CD14-positive monocyte (primary cell): ENCODE measurements at regions not wholly inside any gene's neighbourhood (a gene's known extent, or its start where the extent isn't known, plus 50 kb on each side); places are given as distances from the start of the nearest gene placed in this dataset.

Experiments used
- DNase-seq, 3 donors: peaks; one replicate each; pipeline ENCODE4 v3.0.0-alpha.2; 2011 to 2022
- H2AFZ ChIP-seq: 2 replicates; pipeline ENCODE4 v1.6.0; 2012; ENCODE audit warnings: mild to moderate bottlenecking, low read depth, low read length, inconsistent platforms; ENCODE audit not compliant: insufficient read depth, poor library complexity, severe bottlenecking
- H3K27ac ChIP-seq, 2 donors: 1 replicate in 1 of 2; 2 replicates in 1 of 2; pipeline ENCODE4 v1.5.1; 2012 to 2013; ENCODE audit warnings: low read length in 2 of 2, control low read depth in 1 of 2, inconsistent platforms in 1 of 2, low read depth in 1 of 2, mild to moderate bottlenecking in 1 of 2
- H3K27me3 ChIP-seq, 2 donors: one replicate each; pipeline versions ENCODE4 v1.6.0 to v1.6.1; 2011 to 2013; ENCODE audit warnings: low read length in 2 of 2; ENCODE audit not compliant: control insufficient read depth in 2 of 2, insufficient read depth in 2 of 2
- H3K36me3 ChIP-seq, 2 donors: replicated peaks in 1 of 2; 1 replicate in 1 of 2; 2 replicates in 1 of 2; pipeline versions ENCODE4 v1.5.1 to v1.6.1; 2012 to 2013; ENCODE audit warnings: low read length in 2 of 2, control low read depth in 1 of 2, inconsistent platforms in 1 of 2, mild to moderate bottlenecking in 1 of 2; ENCODE audit not compliant: insufficient read depth in 2 of 2, control insufficient read depth in 1 of 2
- H3K4me1 ChIP-seq, 2 donors: 1 replicate in 1 of 2; 2 replicates in 1 of 2; pipeline versions ENCODE4 v1.5.1 to v1.6.1; 2012 to 2013; ENCODE audit warnings: low read length in 2 of 2, control low read depth in 1 of 2, inconsistent platforms in 1 of 2, mild to moderate bottlenecking in 1 of 2, moderate library complexity in 1 of 2; ENCODE audit not compliant: insufficient read depth in 2 of 2, control insufficient read depth in 1 of 2
- H3K4me2 ChIP-seq: replicated peaks from 2 replicates; pipeline ENCODE3; 2012; ENCODE audit warnings: low read length, moderate library complexity, mild to moderate bottlenecking; ENCODE audit not compliant: poor library complexity, severe bottlenecking; ENCODE audit errors: extremely low read depth
- H3K4me3 ChIP-seq, 3 experiments: fragments of 200-600 bp in 1 of 3; sonication (generic) in 1 of 3; replicated peaks in 1 of 3; 1 replicate in 2 of 3; 2 replicates in 1 of 3; pipeline ENCODE4 v1.5.1; 2011 to 2013; ENCODE audit warnings: low read length in 3 of 3, mild to moderate bottlenecking in 3 of 3, control low read depth in 2 of 3, low read depth in 2 of 3, inconsistent platforms in 1 of 3, moderate library complexity in 1 of 3
- H3K79me2 ChIP-seq: 2 replicates; pipeline ENCODE4 v1.6.0; 2012; ENCODE audit warnings: mild to moderate bottlenecking, control low read depth, inconsistent platforms, low read length, moderate library complexity; ENCODE audit not compliant: insufficient read depth
- H3K9ac ChIP-seq: 2 replicates; pipeline ENCODE4 v1.6.0; 2017; ENCODE audit warnings: low read length, mild to moderate bottlenecking; ENCODE audit not compliant: insufficient read depth, poor library complexity, severe bottlenecking
- H3K9me3 ChIP-seq, 2 donors: replicated peaks in 1 of 2; 1 replicate in 1 of 2; 2 replicates in 1 of 2; pipeline versions ENCODE4 v1.5.1 to v1.6.1; 2012 to 2013; ENCODE audit warnings: low read length in 2 of 2, control low read depth in 1 of 2; ENCODE audit not compliant: control insufficient read depth in 1 of 2, insufficient read depth in 1 of 2
- H4K20me1 ChIP-seq: 2 replicates; pipeline ENCODE4 v1.6.0; 2012; ENCODE audit warnings: mild to moderate bottlenecking, low read length, control low read depth, moderate library complexity; ENCODE audit not compliant: insufficient read depth
- H3K27ac Mint-ChIP-seq, 7 donors: one replicate each; pipeline ENCODE4 v1.8.0; 2020; ENCODE audit warnings: mild to moderate bottlenecking in 7 of 7, mixed read lengths in 7 of 7, moderate library complexity in 6 of 7, inconsistent platforms in 2 of 7
- H3K27me3 Mint-ChIP-seq, 3 donors: one replicate each; pipeline ENCODE4 v1.8.0; 2021 to 2022; ENCODE audit warnings: low read depth in 3 of 3, mild to moderate bottlenecking in 3 of 3, mixed read lengths in 3 of 3, moderate library complexity in 3 of 3, inconsistent platforms in 1 of 3
- H3K36me3 Mint-ChIP-seq, 2 donors: one replicate each; pipeline ENCODE4 v1.8.0; 2020; ENCODE audit warnings: mixed read lengths in 2 of 2, inconsistent platforms in 1 of 2, mild to moderate bottlenecking in 1 of 2
- H3K4me1 Mint-ChIP-seq: one replicate; pipeline ENCODE4 v1.8.0; 2020; ENCODE audit warnings: mild to moderate bottlenecking, mixed read lengths
- H3K4me3 Mint-ChIP-seq, 2 donors: one replicate each; pipeline ENCODE4 v1.8.0; 2020; ENCODE audit warnings: mild to moderate bottlenecking in 2 of 2, mixed read lengths in 2 of 2, moderate library complexity in 1 of 2
- H3K9me3 Mint-ChIP-seq, 7 donors: one replicate each; pipeline ENCODE4 v1.8.0; 2020 to 2022; ENCODE audit warnings: mixed read lengths in 7 of 7, mild to moderate bottlenecking in 6 of 7, moderate library complexity in 6 of 7, inconsistent platforms in 2 of 7
- WGBS: methylation state at CpG from one replicate; pipeline ENCODE4 v1.1.5; 2013; ENCODE audit warnings: missing lambda C conversion rate; ENCODE audit not compliant: insufficient coverage; 5-methylcytosine and 5-hydroxymethylcytosine counted together
- intact Hi-C, 2 donors: fragments of 100-400 bp; cut with micrococcal nuclease; formaldehyde crosslinking; loops; one replicate each; pipeline versions ENCODE4 v1.15.0 to v1.15.1; 2023
- TF ChIP-seq, protein P1 (sequence below): fragments of 200-600 bp; IDR thresholded peaks from one replicate; pipeline ENCODE4 v1.8.0; 2022; ENCODE audit warnings: antibody characterized with exemption, mild to moderate bottlenecking

DNA sequence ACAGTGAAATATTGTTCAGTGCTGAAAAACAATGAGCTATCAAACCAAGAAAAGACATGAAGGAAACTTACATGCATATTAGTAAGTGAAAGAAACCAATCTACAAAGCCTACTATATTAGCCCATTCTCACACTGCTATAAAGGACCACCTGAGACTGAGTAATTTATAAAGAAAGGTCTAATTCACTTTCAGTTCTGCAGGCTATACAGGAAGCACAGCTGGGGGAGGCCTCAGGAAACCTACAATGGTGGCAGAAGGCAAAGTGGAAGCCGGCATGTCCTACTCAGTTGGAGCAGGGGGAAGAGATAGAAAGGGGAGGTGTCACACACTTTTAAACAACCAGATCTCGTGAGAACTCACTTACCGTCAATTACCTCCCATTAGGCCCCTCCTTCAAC, 232.1 kb downstream of the TMX3 start:
- H3K4me2 ChIP-seq, result no peak overlapping the region
- no peaks in the 10 kb centered on the region for H4K20me1 ChIP-seq
- H3K9me3 ChIP-seq, result peaks cover 0 to 2% of the 10 kb centered on the region in 2 donors
- H3K79me2 ChIP-seq, result no peaks in the 10 kb centered on the region
- no peaks in the 10 kb centered on the region for H3K27me3 Mint-ChIP-seq
- H3K36me3 ChIP-seq, result no peaks in the 10 kb centered on the region
- no peaks in the 10 kb centered on the region for H3K4me1 Mint-ChIP-seq
- no peaks in the 10 kb centered on the region for H3K27me3 ChIP-seq
- H3K4me3 Mint-ChIP-seq, result no peak overlapping the region
- no peaks in the 10 kb centered on the region for H3K36me3 Mint-ChIP-seq
- intact Hi-C loops, result no loop called here
- no CpG with 5 or more reads among the region's 3 CpGs for WGBS
- no peak overlapping the region for H3K4me3 ChIP-seq
- DNase-seq, result no peak
- H3K4me1 ChIP-seq, result no peaks in the 10 kb centered on the region
- H3K27ac Mint-ChIP-seq, result no peak overlapping the region
- no peak overlapping the region for H3K9ac ChIP-seq
- peaks cover 0 to 9% (median 0%) of the 10 kb centered on the region in 7 donors for H3K9me3 Mint-ChIP-seq
- no peak overlapping the region for H2AFZ ChIP-seq
- TF ChIP-seq, protein P1, sequence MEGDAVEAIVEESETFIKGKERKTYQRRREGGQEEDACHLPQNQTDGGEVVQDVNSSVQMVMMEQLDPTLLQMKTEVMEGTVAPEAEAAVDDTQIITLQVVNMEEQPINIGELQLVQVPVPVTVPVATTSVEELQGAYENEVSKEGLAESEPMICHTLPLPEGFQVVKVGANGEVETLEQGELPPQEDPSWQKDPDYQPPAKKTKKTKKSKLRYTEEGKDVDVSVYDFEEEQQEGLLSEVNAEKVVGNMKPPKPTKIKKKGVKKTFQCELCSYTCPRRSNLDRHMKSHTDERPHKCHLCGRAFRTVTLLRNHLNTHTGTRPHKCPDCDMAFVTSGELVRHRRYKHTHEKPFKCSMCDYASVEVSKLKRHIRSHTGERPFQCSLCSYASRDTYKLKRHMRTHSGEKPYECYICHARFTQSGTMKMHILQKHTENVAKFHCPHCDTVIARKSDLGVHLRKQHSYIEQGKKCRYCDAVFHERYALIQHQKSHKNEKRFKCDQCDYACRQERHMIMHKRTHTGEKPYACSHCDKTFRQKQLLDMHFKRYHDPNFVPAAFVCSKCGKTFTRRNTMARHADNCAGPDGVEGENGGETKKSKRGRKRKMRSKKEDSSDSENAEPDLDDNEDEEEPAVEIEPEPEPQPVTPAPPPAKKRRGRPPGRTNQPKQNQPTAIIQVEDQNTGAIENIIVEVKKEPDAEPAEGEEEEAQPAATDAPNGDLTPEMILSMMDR, result no peak
- no peak overlapping the region for H3K27ac ChIP-seq

DNA sequence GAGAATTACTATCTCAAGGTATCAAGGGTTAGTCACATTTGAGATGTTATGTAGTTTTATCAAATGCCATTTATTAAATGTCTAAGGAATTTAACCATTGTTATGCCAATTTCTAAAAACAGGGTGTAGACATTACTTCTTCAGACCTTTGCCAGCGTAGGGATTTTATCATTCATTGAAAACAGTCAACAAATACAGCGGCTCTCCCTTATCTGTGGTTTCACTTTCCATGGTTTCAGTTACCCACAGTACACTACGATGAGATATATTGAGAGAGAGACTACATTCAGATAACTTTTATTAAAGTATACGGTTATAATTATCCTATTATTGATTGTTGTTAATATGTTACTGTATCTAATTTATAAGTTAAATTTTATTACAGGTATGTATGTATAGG, 234.7 kb downstream of the TMX3 start:
- no peaks in the 10 kb centered on the region for H4K20me1 ChIP-seq
- no peaks in the 10 kb centered on the region for H3K79me2 ChIP-seq
- H3K4me1 Mint-ChIP-seq, result no peaks in the 10 kb centered on the region
- intact Hi-C loops, result no loop called here
- no peaks in the 10 kb centered on the region for H3K36me3 ChIP-seq
- H3K4me3 Mint-ChIP-seq, result no peak overlapping the region
- H3K9me3 Mint-ChIP-seq, result peaks cover 0 to 9% (median 0%) of the 10 kb centered on the region in 7 donors
- H3K9me3 ChIP-seq, result peaks cover 0 to 2% of the 10 kb centered on the region in 2 donors
- no peak overlapping the region for H2AFZ ChIP-seq
- H3K4me3 ChIP-seq, result no peak overlapping the region
- no peak for DNase-seq
- H3K27ac ChIP-seq, result no peak overlapping the region
- H3K4me1 ChIP-seq, result no peaks in the 10 kb centered on the region
- no CpG with 5 or more reads among the region's 4 CpGs for WGBS
- H3K36me3 Mint-ChIP-seq, result no peaks in the 10 kb centered on the region
- H3K27me3 ChIP-seq, result no peaks in the 10 kb centered on the region
- H3K27me3 Mint-ChIP-seq, result no peaks in the 10 kb centered on the region
- TF ChIP-seq, protein P1, result no peak
- H3K27ac Mint-ChIP-seq, result no peak overlapping the region
- H3K9ac ChIP-seq, result no peak overlapping the region
- H3K4me2 ChIP-seq, result no peak overlapping the region
